GM21526 (cell line): ENCODE measurements at regions not wholly inside any gene's neighbourhood (a gene's known extent, or its start where the extent isn't known, plus 50 kb on each side); places are given as distances from the start of the nearest gene placed in this dataset.

Source experiments
- ATAC-seq: cut with Tn5 transposase; IDR thresholded peaks from one replicate; pipeline ENCODE4 v1.9.1; 2021; ENCODE audit warnings: moderate library complexity; ENCODE audit not compliant: unreplicated experiment, low FRiP score

DNA sequence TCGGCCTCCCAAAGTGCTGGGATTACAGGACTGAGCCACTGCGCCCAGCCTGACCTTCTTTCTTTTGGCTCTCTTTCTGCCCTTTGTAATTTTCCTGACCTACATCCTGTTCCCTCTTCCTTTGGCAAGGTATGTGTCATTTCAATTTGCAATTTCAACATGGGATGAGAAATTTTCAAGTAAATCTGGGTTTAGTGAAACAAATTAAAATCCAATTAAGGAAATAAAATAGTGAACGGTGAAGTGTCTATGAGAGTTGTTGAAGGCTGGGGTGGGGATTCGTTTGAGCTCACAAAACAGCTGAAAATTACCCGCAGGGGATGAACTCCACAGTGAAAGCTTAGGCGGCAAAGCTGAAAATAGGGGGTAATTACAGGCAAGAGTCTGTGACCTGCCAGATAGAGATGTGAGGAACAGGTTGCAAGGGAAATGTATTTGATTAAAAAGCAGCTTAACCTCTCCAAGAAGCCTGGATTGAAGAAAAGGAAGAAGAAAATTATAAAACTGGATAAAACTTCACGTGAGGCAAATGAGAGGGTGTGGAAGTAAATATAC is 277.7 kb downstream of the UTP18 start:
- ATAC-seq, result no peak

DNA sequence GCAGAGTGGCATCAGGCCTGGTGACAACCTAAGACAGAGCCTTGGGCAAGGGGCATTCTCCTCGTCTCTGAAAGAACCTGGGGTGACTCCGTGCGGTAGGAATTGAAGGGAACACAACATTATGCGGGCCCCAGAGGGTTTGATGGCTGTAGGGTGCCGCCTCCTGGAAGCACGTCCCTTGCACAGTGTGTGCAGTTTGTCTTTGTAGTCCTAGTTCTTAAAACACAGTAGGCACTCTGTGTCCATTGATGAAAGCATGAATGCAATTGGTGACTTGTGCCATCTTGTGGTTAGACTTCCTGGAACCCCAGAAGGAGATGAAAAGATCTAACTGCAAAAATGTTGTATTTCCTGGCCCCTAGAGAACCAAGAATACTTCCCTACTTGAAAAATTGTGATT is 279.8 kb downstream of the UTP18 start:
- ATAC-seq, result no peak

DNA sequence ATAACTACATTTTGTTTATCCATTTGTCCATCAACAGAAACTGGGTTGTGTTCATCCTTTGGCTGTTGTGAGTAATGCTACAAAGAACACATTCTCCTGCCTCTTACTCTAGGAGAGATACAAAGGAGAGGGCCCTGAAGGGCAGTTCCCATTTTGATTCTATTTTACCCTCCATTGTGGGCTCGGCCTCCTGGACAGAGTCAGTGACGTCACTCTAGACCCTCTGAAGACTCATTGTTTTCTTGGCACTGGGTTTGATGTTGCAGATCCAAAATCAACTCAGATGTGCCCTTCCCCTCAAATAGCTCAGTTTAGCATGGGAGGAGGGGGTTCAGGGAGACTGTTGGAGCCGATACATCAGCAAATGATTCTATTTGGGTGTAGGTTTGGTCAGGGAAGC is 280.9 kb downstream of the UTP18 start:
- no peak for ATAC-seq

DNA sequence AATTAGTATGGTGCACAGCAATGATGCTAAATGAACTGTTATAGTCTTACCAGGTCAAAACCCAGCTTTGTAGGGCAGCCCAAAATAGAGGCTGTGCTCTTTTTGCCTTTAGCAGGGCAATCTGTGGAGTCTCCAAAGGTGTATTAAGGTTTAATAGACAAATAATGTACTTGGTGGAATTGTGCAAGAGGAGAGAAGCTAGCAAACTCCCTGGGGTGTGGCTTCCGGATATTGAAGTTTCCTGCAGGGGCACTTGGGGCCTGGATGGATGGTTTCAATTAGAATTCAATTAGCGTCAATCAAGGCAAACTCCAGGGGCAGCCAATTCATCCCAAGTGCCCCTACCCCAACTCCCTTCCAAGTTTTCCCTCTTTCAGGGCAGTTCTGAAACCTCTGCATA is 285.8 kb downstream of the UTP18 start:
- no peak for ATAC-seq

DNA sequence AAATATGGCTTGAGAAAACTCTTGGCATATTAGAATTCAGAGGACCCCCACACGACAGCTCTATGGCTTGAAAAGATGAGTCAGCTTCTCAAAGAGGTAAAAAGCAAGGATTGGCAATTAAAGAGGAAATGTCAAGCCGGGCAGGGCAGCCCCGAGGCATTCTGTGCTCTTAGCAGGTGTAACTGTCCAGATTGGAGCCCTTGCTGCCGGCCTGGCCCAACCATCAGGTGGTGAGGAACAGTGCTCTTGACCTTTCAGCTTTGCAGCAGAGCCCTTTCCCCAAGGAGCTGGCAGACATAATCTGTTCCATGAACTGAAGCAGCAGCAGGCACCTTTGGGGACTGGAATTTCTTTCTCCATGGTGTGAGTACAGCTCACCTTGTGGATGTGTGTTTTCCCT is 287.8 kb downstream of the UTP18 start:
- no peak for ATAC-seq

DNA sequence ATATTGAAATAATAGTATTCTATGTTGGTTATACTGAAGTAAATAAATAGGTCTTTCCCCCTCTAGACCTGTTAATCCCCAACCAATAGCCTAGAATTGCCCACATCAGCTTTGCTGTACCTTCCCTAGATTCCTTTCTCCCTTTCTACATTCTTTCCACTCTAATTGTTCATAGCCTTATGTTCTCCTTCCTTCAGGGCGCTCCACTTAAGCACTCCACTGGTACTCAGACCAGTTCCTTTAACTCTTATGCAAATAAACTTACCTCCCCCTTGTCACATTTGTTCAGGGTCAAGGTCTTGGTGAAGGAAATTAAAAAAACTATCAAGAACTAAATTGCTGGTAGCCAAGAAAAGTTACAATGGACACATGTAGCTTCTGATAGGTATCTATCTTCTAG is 294.8 kb downstream of the UTP18 start:
- no peak for ATAC-seq

DNA sequence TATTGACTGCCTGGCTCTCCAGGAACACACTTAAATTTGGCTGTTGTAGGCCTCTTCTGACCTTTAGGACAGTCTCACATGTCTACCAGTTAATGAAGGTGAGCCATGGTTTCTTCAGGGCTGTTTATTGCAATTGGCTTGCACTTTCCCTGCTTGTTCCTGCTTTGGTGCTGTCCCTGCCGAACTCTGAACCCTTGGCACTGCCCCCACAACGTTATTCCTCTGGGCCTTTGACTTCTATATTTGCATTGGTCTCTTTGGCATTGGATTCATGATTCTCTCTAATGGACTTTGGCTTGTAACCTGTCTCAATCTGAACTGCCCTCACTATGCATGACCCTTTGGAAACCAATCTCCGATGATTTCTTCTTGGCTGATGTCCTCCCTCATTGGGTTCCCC is 299.4 kb downstream of the UTP18 start:
- no peak for ATAC-seq

DNA sequence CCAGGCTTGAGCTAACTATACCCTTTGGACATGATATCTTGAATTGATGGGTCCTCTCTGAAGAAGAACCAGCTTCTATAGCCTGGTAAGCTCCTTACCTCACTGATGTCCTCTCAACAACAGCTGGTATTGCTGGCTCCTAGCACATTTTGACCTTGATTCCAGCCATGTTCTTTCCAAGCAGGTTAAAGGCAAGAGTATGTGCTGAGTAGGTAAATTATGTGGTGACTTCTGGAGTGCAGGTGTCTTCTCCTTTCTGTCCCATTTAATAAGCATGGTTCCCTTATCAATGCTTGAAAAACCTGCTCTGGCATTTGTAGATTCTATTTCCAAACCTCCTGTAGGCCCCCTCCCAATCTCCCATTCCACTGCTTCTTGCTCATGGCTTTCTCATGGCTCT is 300.1 kb downstream of the UTP18 start:
- ATAC-seq, result no peak

DNA sequence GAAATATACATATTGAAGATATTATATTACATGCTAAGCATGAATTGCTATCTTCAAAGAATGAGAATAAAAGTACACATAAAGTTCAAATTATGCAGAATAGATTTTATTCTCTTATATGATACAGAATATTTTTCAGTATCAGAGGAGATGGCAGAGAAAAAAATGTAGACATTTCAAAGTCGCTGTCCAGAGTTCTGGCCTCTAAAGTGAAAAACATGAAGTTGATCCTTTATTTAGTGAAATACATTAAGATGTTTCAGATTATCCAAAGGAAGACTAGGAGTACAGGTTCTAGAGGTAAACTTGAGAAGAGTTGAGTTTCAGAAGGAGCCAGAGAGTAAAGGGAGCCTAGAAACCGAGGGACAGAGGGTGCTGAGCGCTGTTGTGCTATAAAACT is 303.6 kb downstream of the UTP18 start:
- ATAC-seq, result no peak

DNA sequence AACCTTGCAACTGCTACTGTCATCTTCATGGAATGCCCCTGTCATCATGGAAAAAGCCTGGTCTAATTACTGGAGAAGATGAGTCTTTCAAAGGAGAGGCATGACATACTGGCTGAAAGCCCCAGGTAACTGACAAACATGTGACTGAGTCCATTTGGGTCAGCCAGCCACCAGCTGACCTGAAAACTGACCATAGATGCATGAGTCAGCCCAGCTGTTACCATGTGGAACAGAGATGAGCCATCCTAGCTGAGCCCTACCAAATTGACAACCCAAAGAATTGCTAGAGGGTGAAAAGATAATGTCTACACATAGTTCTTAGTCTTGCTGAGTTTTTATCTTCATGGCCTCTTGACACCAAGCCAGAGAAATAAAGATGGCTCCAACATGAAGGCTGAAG is 311.8 kb downstream of the UTP18 start:
- no peak for ATAC-seq
